SK-N-SH treated with all-trans-retinoic acid at 6 μM for 48 hours (cell line): ENCODE measurements at regions not wholly inside any gene's neighbourhood (a gene's known extent, or its start where the extent isn't known, plus 50 kb on each side); places are given as distances from the start of the nearest gene placed in this dataset.

ENCODE experiments used
- ARNTL ChIP-seq: fragments of 450-650 bp; formaldehyde crosslinking; IDR thresholded peaks from 2 replicates; pipeline ENCODE4 v1.5.0; 2020; ENCODE audit warnings: low read depth, mild to moderate bottlenecking, moderate library complexity, borderline replicate concordance
- CREB5 ChIP-seq: fragments of 250-450 bp; sonication (Bioruptor Pico); IDR thresholded peaks from 2 replicates; pipeline ENCODE4 v1.5.1; 2020; ENCODE audit warnings: low read depth, mild to moderate bottlenecking, moderate library complexity
- TCF4 ChIP-seq: fragments of 250-450 bp; sonication (Bioruptor Pico); IDR thresholded peaks from 2 replicates; pipeline ENCODE4 v1.8.0; 2021; ENCODE audit warnings: mild to moderate bottlenecking, moderate library complexity, borderline replicate concordance
- ZC3H10 ChIP-seq: fragments of 250-450 bp; sonication (Bioruptor Pico); IDR thresholded peaks from 2 replicates; pipeline ENCODE4 v1.5.1; 2021; ENCODE audit warnings: mild to moderate bottlenecking, moderate library complexity
- ZFP3 ChIP-seq: fragments of 250-450 bp; sonication (Bioruptor Pico); IDR thresholded peaks from 2 replicates; pipeline ENCODE4 v1.5.0; 2020; ENCODE audit warnings: mild to moderate bottlenecking, moderate library complexity
- ZNF70 ChIP-seq: fragments of 450-650 bp; formaldehyde crosslinking; IDR thresholded peaks from 2 replicates; pipeline ENCODE4 v1.5.0; 2020; ENCODE audit warnings: mild to moderate bottlenecking, moderate library complexity
- TF ChIP-seq, protein P1 (sequence below): fragments of 250-450 bp; sonication (Bioruptor Pico); IDR thresholded peaks from 2 replicates; pipeline ENCODE4 v1.8.0; 2021; ENCODE audit warnings: low read depth, mild to moderate bottlenecking, moderate library complexity, borderline replicate concordance

DNA sequence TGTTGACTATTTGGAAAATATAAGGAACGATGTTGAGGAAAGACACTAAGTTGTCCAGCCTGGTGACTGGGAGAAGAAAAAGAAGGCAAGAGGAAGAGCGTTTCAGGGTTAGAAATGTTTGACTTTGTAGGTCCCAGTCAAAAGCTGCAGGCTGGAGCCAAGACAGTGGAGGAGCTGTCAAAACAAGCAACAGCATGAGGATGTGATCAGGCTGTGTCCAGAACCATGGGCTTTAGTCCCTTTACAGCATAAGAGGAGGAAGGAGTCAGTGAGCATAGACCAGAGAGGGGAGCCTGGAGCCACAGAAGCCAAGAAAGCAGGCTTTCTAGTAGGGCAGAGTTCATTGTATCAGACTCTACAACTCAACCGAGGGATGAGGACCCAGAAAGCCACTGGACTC, 658.5 kb downstream of the BNC2 start:
- TF ChIP-seq, protein P1, sequence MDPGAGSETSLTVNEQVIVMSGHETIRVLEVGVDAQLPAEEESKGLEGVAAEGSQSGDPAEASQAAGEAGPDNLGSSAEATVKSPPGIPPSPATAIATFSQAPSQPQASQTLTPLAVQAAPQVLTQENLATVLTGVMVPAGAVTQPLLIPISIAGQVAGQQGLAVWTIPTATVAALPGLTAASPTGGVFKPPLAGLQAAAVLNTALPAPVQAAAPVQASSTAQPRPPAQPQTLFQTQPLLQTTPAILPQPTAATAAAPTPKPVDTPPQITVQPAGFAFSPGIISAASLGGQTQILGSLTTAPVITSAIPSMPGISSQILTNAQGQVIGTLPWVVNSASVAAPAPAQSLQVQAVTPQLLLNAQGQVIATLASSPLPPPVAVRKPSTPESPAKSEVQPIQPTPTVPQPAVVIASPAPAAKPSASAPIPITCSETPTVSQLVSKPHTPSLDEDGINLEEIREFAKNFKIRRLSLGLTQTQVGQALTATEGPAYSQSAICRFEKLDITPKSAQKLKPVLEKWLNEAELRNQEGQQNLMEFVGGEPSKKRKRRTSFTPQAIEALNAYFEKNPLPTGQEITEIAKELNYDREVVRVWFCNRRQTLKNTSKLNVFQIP (CRISPR knock-in tag), result no peak
- TF ChIP-seq CREB5 (CRISPR knock-in tag) (no peak), ZFP3 (CRISPR knock-in tag) (no peak), ARNTL (CRISPR knock-in tag) (no peak), TCF4 (no peak), ZNF70 (no peak), ZC3H10 (no peak)
